AG09309 (cell line): ENCODE measurements at regions not wholly inside any gene's neighbourhood (a gene's known extent, or its start where the extent isn't known, plus 50 kb on each side); places are given as distances from the start of the nearest gene placed in this dataset.
A peak's percentile ranks its signal among the peaks of the same experiment; 100 is the strongest.

Experiments
- DNase-seq: peaks from one replicate; pipeline ENCODE4 v3.0.0-alpha.2; 2010; ENCODE audit warnings: low read depth
- H3K4me3 ChIP-seq: 2 replicates; pipeline ENCODE4 v1.5.1; 2011; ENCODE audit warnings: mild to moderate bottlenecking, low read depth, low read length, moderate library complexity; ENCODE audit not compliant: control insufficient read depth
- CTCF ChIP-seq: IDR thresholded peaks from 2 replicates; pipeline ENCODE4 v1.5.1; 2011; ENCODE audit warnings: mild to moderate bottlenecking, low read depth, low read length, inconsistent platforms; ENCODE audit not compliant: insufficient read depth, control insufficient read depth; ENCODE audit errors: missing control alignments

GRCh38 chr16:54538276-54538675 is 251.7 kb upstream of the IRX3 start:
- TF ChIP-seq CTCF, result peak; percentile 51
- no peak overlapping the region for H3K4me3 ChIP-seq
- DNase-seq, result no peak

- no peak overlapping the region for H3K4me3 ChIP-seq
- no peak for TF ChIP-seq CTCF
- DNase-seq, result no peak
Measured at GRCh38 chr16:54533856-54534490, 247.4 kb upstream of the IRX3 start.

GRCh38 chr16:54526916-54527315 is 240.3 kb upstream of the IRX3 start:
- no peak for TF ChIP-seq CTCF
- no peak for DNase-seq
- no peak overlapping the region for H3K4me3 ChIP-seq

- no peak for TF ChIP-seq CTCF
- DNase-seq, result no peak
- H3K4me3 ChIP-seq, result no peak overlapping the region
Measured at GRCh38 chr16:54526087-54526486, 239.5 kb upstream of the IRX3 start.

- TF ChIP-seq CTCF, result no peak
- no peak for DNase-seq
- no peak overlapping the region for H3K4me3 ChIP-seq
Measured at GRCh38 chr16:54525104-54525503, 238.5 kb upstream of the IRX3 start.

GRCh38 chr16:54522584-54522983 is 236.0 kb upstream of the IRX3 start:
- no peak for DNase-seq
- no peak for TF ChIP-seq CTCF
- H3K4me3 ChIP-seq, result no peak overlapping the region

- H3K4me3 ChIP-seq, result no peak overlapping the region
Measured at GRCh38 chr16:54521327-54521726, 234.7 kb upstream of the IRX3 start.

More at GRCh38 chr16:54521327-54521726, 234.7 kb upstream of the IRX3 start:
- no peak for TF ChIP-seq CTCF
- no peak for DNase-seq
